ENCODE measurements at regions not wholly inside any gene's neighbourhood (a gene's known extent, or its start where the extent isn't known, plus 50 kb on each side); places are given as distances from the start of the nearest gene placed in this dataset.

DNA sequence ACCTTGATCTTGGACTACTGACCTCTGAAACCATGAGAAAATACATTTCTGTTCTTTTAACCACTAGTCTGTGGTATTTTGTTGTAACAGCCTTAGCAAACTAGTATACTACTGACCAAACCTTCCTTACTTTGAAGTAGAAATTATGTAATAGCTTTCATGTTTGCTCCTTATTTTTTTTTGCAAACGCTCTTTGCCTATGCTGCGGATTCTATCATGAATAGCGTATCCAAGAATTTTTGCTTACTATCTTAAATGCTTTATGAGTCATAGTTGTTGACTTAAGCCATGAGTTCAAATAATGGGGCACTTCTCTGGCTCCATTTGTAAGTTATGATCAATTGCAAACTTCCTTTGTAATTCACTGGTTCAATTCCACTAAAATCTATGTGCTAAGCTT lies 154.8 kb upstream of the CYLC2 start:
- CTCF ChIA-PET, result no interaction called here

DNA sequence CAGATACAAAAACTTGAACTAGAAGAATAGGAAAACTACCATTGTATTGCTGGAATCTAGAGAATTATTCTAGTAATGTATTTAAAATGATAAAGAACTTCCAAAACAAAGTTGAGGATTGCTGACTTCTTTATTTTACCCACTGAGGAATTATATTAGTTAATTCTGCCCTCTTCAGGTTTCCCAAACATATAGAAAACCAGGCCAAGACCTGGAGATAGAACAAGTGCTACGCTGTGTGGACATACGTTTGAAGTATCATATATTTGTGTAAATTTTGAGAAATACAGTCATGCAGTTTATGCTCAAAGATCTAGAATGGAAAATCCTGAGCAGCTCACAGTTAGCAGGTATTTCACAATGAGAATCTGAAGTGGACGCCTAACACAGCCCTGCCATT lies 162.3 kb upstream of the CYLC2 start:
- H4K20me1 ChIP-seq (ENCODE audit: control insufficient read depth, insufficient read depth, low read length, poor library complexity, severe bottlenecking), result no peaks in the 10 kb centered on the region
- ChIA-PET CTCF (no interaction called here), POLR2A (no interaction called here)
- H3K27me3 Mint-ChIP-seq, result no peaks in the 10 kb centered on the region
- no peaks in the 10 kb centered on the region for H3K27me3 ChIP-seq (replicated peaks in 1 of 4; ENCODE audit: control extremely low read depth in 1 of 4, control insufficient read depth in 3 of 4, insufficient read depth in 4 of 4, low read length in 3 of 4)
- DNase-seq (no peak), ATAC-seq (ENCODE audit: low read depth) (no peak)
- H3K4me1 ChIP-seq (ENCODE audit: control insufficient read depth in 2 of 2, insufficient read depth in 2 of 2, low read length in 2 of 2), result no peaks in the 10 kb centered on the region
- H3K9me3 Mint-ChIP-seq (ENCODE audit: insufficient read depth), result no peaks in the 10 kb centered on the region
- intact Hi-C loops (cut with micrococcal nuclease), result no loop called here
- 80% methylated on average over 1 of the region's 3 CpGs for WGBS (ENCODE audit: insufficient coverage)
- no peak overlapping the region for H3K9ac ChIP-seq (ENCODE audit: low read length)
- H3K4me2 ChIP-seq (replicated peaks; ENCODE audit: low read depth, low read length, poor library complexity, severe bottlenecking), result no peak overlapping the region
- peaks cover 0 to 3% (median 0%) of the 10 kb centered on the region in 3 donors for H3K9me3 ChIP-seq (ENCODE audit: control extremely low read depth in 1 of 3, control insufficient read depth in 2 of 3, insufficient read depth in 1 of 3, low read length in 2 of 3)
- TF ChIP-seq, protein P1, sequence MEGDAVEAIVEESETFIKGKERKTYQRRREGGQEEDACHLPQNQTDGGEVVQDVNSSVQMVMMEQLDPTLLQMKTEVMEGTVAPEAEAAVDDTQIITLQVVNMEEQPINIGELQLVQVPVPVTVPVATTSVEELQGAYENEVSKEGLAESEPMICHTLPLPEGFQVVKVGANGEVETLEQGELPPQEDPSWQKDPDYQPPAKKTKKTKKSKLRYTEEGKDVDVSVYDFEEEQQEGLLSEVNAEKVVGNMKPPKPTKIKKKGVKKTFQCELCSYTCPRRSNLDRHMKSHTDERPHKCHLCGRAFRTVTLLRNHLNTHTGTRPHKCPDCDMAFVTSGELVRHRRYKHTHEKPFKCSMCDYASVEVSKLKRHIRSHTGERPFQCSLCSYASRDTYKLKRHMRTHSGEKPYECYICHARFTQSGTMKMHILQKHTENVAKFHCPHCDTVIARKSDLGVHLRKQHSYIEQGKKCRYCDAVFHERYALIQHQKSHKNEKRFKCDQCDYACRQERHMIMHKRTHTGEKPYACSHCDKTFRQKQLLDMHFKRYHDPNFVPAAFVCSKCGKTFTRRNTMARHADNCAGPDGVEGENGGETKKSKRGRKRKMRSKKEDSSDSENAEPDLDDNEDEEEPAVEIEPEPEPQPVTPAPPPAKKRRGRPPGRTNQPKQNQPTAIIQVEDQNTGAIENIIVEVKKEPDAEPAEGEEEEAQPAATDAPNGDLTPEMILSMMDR (IDR thresholded peaks at IDR 0.05), result no peak
- no peak for TF ChIP-seq EZH2 (IDR thresholded peaks at IDR 0.05; ENCODE audit: borderline replicate concordance, insufficient read depth, low read depth, low read length, poor library complexity, severe bottlenecking)
- H3K79me2 ChIP-seq (ENCODE audit: control insufficient read depth, insufficient read depth, low read length), result no peaks in the 10 kb centered on the region
- no peak overlapping the region for H3K27ac Mint-ChIP-seq
- no peak overlapping the region for H3K4me3 ChIP-seq (ENCODE audit: control extremely low read depth in 1 of 5, extremely low read depth in 1 of 5, insufficient read depth in 1 of 5, low read depth in 2 of 5, low read length in 4 of 5)
- no peaks in the 10 kb centered on the region for H3K36me3 ChIP-seq (replicated peaks in 1 of 2; ENCODE audit: control extremely low read depth in 1 of 2, control insufficient read depth in 1 of 2, extremely low read depth in 1 of 2, insufficient read depth in 2 of 2, low read length in 1 of 2)
- H3K4me3 Mint-ChIP-seq, result no peak overlapping the region
- H2AFZ ChIP-seq (ENCODE audit: insufficient read depth, low read depth, low read length, poor library complexity, severe bottlenecking), result no peak overlapping the region
- H3K27ac ChIP-seq (ENCODE audit: low read length in 2 of 2), result no peak overlapping the region
- H3K4me1 Mint-ChIP-seq, result no peaks in the 10 kb centered on the region

More for the DNA sequence above, 154.8 kb upstream of the CYLC2 start:
- no peaks in the 10 kb centered on the region for H3K9me3 ChIP-seq (ENCODE audit: control extremely low read depth in 1 of 3, control insufficient read depth in 2 of 3, insufficient read depth in 1 of 3, low read length in 2 of 3)
- Mint-ChIP-seq H3K27me3 (no peaks in the 10 kb centered on the region), H3K4me3 (no peak overlapping the region), H3K27ac (no peak overlapping the region), H3K9me3 (ENCODE audit: insufficient read depth) (no peaks in the 10 kb centered on the region), H3K4me1 (no peaks in the 10 kb centered on the region)
- H4K20me1 ChIP-seq (ENCODE audit: control insufficient read depth, insufficient read depth, low read length, poor library complexity, severe bottlenecking), result no peaks in the 10 kb centered on the region
- no peak for ATAC-seq (ENCODE audit: low read depth)
- H3K79me2 ChIP-seq (ENCODE audit: control insufficient read depth, insufficient read depth, low read length), result no peaks in the 10 kb centered on the region
- DNase-seq, result no peak
- 100% methylated on average over 2 of the region's 3 CpGs for WGBS (ENCODE audit: insufficient coverage)
- no peak overlapping the region for H2AFZ ChIP-seq (ENCODE audit: insufficient read depth, low read depth, low read length, poor library complexity, severe bottlenecking)
- H3K36me3 ChIP-seq (replicated peaks in 1 of 2; ENCODE audit: control extremely low read depth in 1 of 2, control insufficient read depth in 1 of 2, extremely low read depth in 1 of 2, insufficient read depth in 2 of 2, low read length in 1 of 2), result no peaks in the 10 kb centered on the region
- H3K4me3 ChIP-seq (ENCODE audit: control extremely low read depth in 1 of 5, extremely low read depth in 1 of 5, insufficient read depth in 1 of 5, low read depth in 2 of 5, low read length in 4 of 5), result no peak overlapping the region
- H3K27me3 ChIP-seq (replicated peaks in 1 of 4; ENCODE audit: control extremely low read depth in 1 of 4, control insufficient read depth in 3 of 4, insufficient read depth in 4 of 4, low read length in 3 of 4), result no peaks in the 10 kb centered on the region
- no peak overlapping the region for H3K4me2 ChIP-seq (replicated peaks; ENCODE audit: low read depth, low read length, poor library complexity, severe bottlenecking)
- intact Hi-C loops (cut with micrococcal nuclease), result no loop called here
- H3K27ac ChIP-seq (ENCODE audit: low read length in 2 of 2), result no peak overlapping the region
- H3K9ac ChIP-seq (ENCODE audit: low read length), result no peak overlapping the region
- POLR2A ChIA-PET, result no interaction called here
- TF ChIP-seq EZH2 (IDR thresholded peaks at IDR 0.05; ENCODE audit: borderline replicate concordance, insufficient read depth, low read depth, low read length, poor library complexity, severe bottlenecking), result no peak
- TF ChIP-seq, protein P1 (IDR thresholded peaks at IDR 0.05), result no peak
- no peaks in the 10 kb centered on the region for H3K4me1 ChIP-seq (ENCODE audit: control insufficient read depth in 2 of 2, insufficient read depth in 2 of 2, low read length in 2 of 2)

All from B cell (primary cell).